RWPE2 (cell line): ENCODE measurements at regions not wholly inside any gene's neighbourhood (a gene's known extent, or its start where the extent isn't known, plus 50 kb on each side); places are given as distances from the start of the nearest gene placed in this dataset.
A peak's percentile ranks its signal among the peaks of the same experiment; 100 is the strongest.

Experiments
- ATAC-seq: fragments of 200-7000 bp; cut with Tn5 transposase; 3 replicates; pipeline ENCODE4 v1.9.1; 2021; ENCODE audit warnings: low read depth
- DNase-seq: peaks from one replicate; pipeline ENCODE4 v3.0.0-alpha.2; 2020; ENCODE audit warnings: low spot score
- H3K27ac ChIP-seq: fragments of 450-650 bp; 2 replicates; pipeline ENCODE4 v1.5.1; 2017; ENCODE audit warnings: mild to moderate bottlenecking; ENCODE audit not compliant: poor library complexity, severe bottlenecking
- H3K27me3 ChIP-seq: fragments of 250-450 bp; sonication (Bioruptor Pico); 2 replicates; pipeline ENCODE4 v1.5.1; 2021; ENCODE audit warnings: mild to moderate bottlenecking, moderate library complexity; ENCODE audit not compliant: insufficient read depth, poor library complexity, severe bottlenecking
- H3K36me3 ChIP-seq: fragments of 250-450 bp; sonication (Bioruptor Pico); 2 replicates; pipeline ENCODE4 v1.5.1; 2020; ENCODE audit warnings: low read depth, mild to moderate bottlenecking, moderate library complexity
- H3K4me1 ChIP-seq: fragments of 250-450 bp; sonication (Bioruptor Pico); 2 replicates; pipeline ENCODE4 v1.5.1; 2021; ENCODE audit warnings: mild to moderate bottlenecking, moderate library complexity; ENCODE audit not compliant: insufficient read depth, poor library complexity, severe bottlenecking
- H3K4me3 ChIP-seq: fragments of 250-450 bp; sonication (Bioruptor Pico); 2 replicates; pipeline ENCODE4 v1.5.1; 2021; ENCODE audit warnings: mild to moderate bottlenecking, moderate library complexity; ENCODE audit not compliant: severe bottlenecking
- H3K9me3 ChIP-seq: fragments of 250-450 bp; sonication (Bioruptor Pico); 2 replicates; pipeline ENCODE4 v1.5.1; 2021; ENCODE audit warnings: mild to moderate bottlenecking, moderate library complexity; ENCODE audit not compliant: severe bottlenecking
- TF ChIP-seq, protein P1 (sequence below): fragments of 450-650 bp; IDR thresholded peaks from one replicate; pipeline ENCODE4 v1.5.1; 2017; ENCODE audit warnings: mild to moderate bottlenecking, moderate library complexity; ENCODE audit not compliant: poor library complexity, severe bottlenecking

DNA sequence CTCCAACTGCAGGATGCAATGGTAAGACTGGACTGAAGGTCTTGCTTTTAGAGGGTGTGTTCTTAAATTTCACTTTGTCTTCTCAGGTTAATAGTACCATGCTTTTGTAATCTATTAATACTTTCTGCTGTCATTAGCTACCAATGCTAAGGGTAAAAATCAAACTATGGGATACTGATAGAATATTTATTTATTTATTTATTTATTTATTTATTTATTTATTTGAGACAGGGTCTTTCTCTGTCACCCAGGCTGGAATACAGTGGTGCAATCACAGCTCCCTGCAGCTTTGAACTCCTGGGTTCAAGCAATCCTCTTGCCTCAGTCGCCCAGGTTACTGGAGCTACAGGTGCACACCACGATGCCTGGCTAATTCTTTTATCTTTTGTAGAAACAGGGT lies 152.1 kb downstream of the SPP2 start:
- Histone ChIP-seq H3K36me3 (no peaks in the 10 kb centered on the region), H3K27me3 (no peaks in the 10 kb centered on the region), H3K4me3 (no peak overlapping the region), H3K4me1 (peaks cover 26% of the 10 kb centered on the region), H3K9me3 (no peaks in the 10 kb centered on the region), H3K27ac (peak overlapping the region; percentile 99)
- no peak for DNase-seq
- ATAC-seq = no peak
- TF ChIP-seq, protein P1, sequence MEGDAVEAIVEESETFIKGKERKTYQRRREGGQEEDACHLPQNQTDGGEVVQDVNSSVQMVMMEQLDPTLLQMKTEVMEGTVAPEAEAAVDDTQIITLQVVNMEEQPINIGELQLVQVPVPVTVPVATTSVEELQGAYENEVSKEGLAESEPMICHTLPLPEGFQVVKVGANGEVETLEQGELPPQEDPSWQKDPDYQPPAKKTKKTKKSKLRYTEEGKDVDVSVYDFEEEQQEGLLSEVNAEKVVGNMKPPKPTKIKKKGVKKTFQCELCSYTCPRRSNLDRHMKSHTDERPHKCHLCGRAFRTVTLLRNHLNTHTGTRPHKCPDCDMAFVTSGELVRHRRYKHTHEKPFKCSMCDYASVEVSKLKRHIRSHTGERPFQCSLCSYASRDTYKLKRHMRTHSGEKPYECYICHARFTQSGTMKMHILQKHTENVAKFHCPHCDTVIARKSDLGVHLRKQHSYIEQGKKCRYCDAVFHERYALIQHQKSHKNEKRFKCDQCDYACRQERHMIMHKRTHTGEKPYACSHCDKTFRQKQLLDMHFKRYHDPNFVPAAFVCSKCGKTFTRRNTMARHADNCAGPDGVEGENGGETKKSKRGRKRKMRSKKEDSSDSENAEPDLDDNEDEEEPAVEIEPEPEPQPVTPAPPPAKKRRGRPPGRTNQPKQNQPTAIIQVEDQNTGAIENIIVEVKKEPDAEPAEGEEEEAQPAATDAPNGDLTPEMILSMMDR = no peak

DNA sequence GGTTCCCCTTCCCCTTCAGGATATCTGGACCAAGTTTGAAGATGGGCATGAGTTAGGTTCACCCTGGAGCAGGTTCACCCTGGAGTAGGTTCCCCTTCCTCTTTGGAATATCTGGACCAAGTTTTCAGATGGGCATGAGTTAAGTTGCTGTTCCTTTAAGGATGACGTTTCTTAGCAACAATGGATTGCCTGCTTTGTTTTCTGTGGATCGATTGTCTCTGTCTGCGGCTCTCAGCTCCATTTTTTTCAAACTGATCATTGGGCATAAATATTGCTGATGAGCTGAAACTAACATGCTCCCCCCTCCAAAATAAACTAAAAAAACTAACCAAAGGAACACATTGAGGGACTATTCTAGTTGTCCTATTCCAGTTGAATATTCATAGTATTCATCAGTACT lies 149.5 kb downstream of the SPP2 start:
- peaks cover 26% of the 10 kb centered on the region for H3K4me1 ChIP-seq
- DNase-seq (no peak), ATAC-seq (no peak)
- no peak overlapping the region for H3K4me3 ChIP-seq
- no peaks in the 10 kb centered on the region for H3K9me3 ChIP-seq
- no peaks in the 10 kb centered on the region for H3K27me3 ChIP-seq
- H3K27ac ChIP-seq = no peak overlapping the region
- no peaks in the 10 kb centered on the region for H3K36me3 ChIP-seq
- TF ChIP-seq, protein P1 = no peak

DNA sequence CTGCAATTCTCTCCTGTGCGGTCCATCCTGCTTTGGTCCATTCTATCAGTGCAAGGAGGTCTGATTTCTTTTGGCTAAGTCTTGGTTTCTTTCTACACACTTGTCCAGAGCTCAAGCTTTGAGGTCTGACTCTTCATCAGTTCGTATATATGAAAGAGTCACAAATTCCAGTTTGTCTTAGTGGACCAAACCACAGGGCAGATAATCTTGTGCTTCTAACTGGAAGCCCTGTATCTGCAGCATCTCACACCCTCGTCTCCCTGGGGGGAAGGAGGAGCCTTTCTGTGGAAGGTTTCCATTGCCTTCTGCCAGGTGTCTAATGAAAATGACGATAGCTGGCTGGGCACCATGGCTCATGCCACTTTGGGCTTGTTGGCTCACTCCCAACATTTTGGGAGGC lies 148.5 kb downstream of the SPP2 start:
- no peaks in the 10 kb centered on the region for H3K9me3 ChIP-seq
- ATAC-seq (no peak), DNase-seq (no peak)
- no peak overlapping the region for H3K4me3 ChIP-seq
- H3K4me1 ChIP-seq = peaks cover 16% of the 10 kb centered on the region
- H3K27ac ChIP-seq = no peak overlapping the region
- H3K36me3 ChIP-seq = no peaks in the 10 kb centered on the region
- H3K27me3 ChIP-seq = no peaks in the 10 kb centered on the region
- TF ChIP-seq, protein P1 = no peak

DNA sequence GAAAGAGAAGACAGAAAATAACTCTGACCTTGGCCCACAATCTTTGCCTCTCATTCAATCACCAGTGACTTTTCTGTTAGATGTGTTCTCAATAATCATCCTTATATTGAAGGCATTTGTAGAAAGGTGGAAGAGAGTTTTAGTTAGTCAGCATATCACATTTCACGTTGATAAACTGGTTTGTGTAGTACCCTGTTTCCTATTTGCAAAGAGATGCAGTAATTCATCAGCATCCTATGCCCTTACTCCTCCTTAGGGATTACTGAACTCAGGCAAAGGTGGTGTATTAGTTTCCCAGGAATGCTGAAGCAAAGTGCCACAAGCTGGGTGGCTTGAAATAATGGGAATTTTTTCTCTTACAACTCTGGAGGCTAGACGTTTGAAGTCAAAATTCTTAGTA lies 145.0 kb downstream of the SPP2 start:
- no peak overlapping the region for H3K4me3 ChIP-seq
- H3K27ac ChIP-seq = no peak overlapping the region
- TF ChIP-seq, protein P1 = no peak
- peak; percentile 53; the same call in 2 of the 3 replicates for ATAC-seq
- H3K9me3 ChIP-seq = no peaks in the 10 kb centered on the region
- no peaks in the 10 kb centered on the region for H3K27me3 ChIP-seq
- DNase-seq = no peak
- H3K4me1 ChIP-seq = peaks cover 12% of the 10 kb centered on the region
- no peaks in the 10 kb centered on the region for H3K36me3 ChIP-seq

DNA sequence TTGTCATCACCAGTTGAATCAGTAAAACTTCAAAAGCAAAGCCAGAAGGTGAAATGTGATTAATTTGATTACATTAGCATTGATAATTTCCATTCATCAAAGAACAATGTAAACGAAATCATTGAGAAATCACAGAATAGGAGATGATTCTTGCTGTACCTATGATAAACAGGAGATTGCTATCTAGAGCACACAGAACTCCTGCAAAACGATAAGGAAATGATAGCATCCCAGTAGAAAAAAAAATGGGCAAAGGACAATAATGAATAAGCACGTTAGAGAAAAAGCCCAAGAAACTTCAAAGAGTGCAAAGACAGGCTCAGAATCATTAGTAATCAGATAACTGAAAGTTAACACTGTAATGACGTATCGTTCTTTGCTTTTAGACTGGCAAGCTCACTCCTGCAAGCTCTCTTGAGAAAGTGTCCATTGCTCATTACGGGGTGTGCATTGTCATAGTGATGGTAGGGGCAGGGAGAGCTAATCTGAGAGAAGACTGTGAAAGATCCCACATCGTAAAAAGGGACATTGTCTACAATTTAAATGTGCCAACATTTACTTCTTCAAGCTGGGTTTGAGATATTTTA lies 143.6 kb downstream of the SPP2 start:
- no peak overlapping the region for H3K27ac ChIP-seq
- H3K4me1 ChIP-seq = peaks cover 12% of the 10 kb centered on the region

More for the DNA sequence above, 143.6 kb downstream of the SPP2 start:
- H3K4me3 ChIP-seq = no peak overlapping the region
- no peaks in the 10 kb centered on the region for H3K36me3 ChIP-seq
- TF ChIP-seq, protein P1 = no peak
- no peaks in the 10 kb centered on the region for H3K9me3 ChIP-seq
- ATAC-seq (no peak), DNase-seq (no peak)
- no peaks in the 10 kb centered on the region for H3K27me3 ChIP-seq
